IMR-90 (cell line): ENCODE measurements at regions not wholly inside any gene's neighbourhood (a gene's known extent, or its start where the extent isn't known, plus 50 kb on each side); places are given as distances from the start of the nearest gene placed in this dataset.

ENCODE experiments used
- ATAC-seq: fragments of 200-7000 bp; cut with Tn5 transposase; 2 replicates; pipeline ENCODE4 v1.9.1; 2020; ENCODE audit warnings: low read depth, mild to moderate bottlenecking, moderate library complexity
- BruUV-seq: library from RNA; stranded (reverse); fragments of 400-500 nt; replicated peaks from 2 replicates; lab custom pipeline; 2021; lab: Mats Ljungman, UMichigan
- CTCF ChIA-PET: fragments of 300-600 bp; formaldehyde crosslinking; extraction: SDS; loops from one replicate; lab custom pipeline; 2021; ENCODE audit warnings: antibody characterized with exemption; lab: Yijun Ruan, JAX
- POLR2A ChIA-PET: fragments of 300-600 bp; sonication (Branson Sonifier 250); formaldehyde crosslinking; loops from one replicate; lab custom pipeline; 2022; ENCODE audit warnings: antibody characterized with exemption; ENCODE audit not compliant: unreplicated experiment; lab: Charles Lee
- DNase-seq: peaks from one replicate; pipeline ENCODE4 v3.0.0; 2013
- H2AFZ ChIP-seq: replicated peaks from 2 replicates; pipeline ENCODE3; 2013; ENCODE audit warnings: low read length, mild to moderate bottlenecking; ENCODE audit not compliant: poor library complexity
- H2AK5ac ChIP-seq: 2 replicates; pipeline ENCODE4 v1.6.1; 2013; ENCODE audit warnings: low read depth, low read length, inconsistent platforms
- H2AK9ac ChIP-seq: replicated peaks from 2 replicates; pipeline ENCODE3; 2013; ENCODE audit warnings: mild to moderate bottlenecking, low read depth, low read length, moderate library complexity; ENCODE audit not compliant: poor library complexity
- H2BK120ac ChIP-seq: 2 replicates; pipeline ENCODE4 v1.6.1; 2013; ENCODE audit warnings: low read depth, low read length, inconsistent platforms
- H2BK15ac ChIP-seq: 3 replicates; pipeline ENCODE4 v1.6.1; 2013; ENCODE audit warnings: low read depth, low read length, inconsistent platforms
- H2BK20ac ChIP-seq: 2 replicates; pipeline ENCODE4 v1.6.1; 2013; ENCODE audit warnings: low read depth, mild to moderate bottlenecking, inconsistent platforms, low read length, moderate library complexity
- H2BK5ac ChIP-seq: 2 replicates; pipeline ENCODE4 v1.6.1; 2013; ENCODE audit warnings: mild to moderate bottlenecking, low read depth, low read length, inconsistent platforms; ENCODE audit not compliant: poor library complexity, severe bottlenecking
- H3K14ac ChIP-seq: replicated peaks from 2 replicates; pipeline ENCODE4 v1.6.1; 2013; ENCODE audit warnings: low read depth, low read length, inconsistent platforms
- H3K18ac ChIP-seq: 2 replicates; pipeline ENCODE4 v1.6.1; 2013; ENCODE audit warnings: low read depth, low read length, control low read depth
- H3K23ac ChIP-seq: 2 replicates; pipeline ENCODE4 v1.6.1; 2013; ENCODE audit warnings: low read depth, low read length, inconsistent platforms
- H3K27ac ChIP-seq: 2 replicates; pipeline ENCODE4 v1.5.1; 2013; ENCODE audit warnings: mild to moderate bottlenecking, control low read depth, low read length; ENCODE audit not compliant: insufficient read depth
- H3K27me3 ChIP-seq: 2 replicates; pipeline ENCODE4 v1.6.1; 2013; ENCODE audit warnings: low read length; ENCODE audit not compliant: control insufficient read depth, insufficient read depth
- H3K36me3 ChIP-seq: 2 replicates; pipeline ENCODE4 v1.6.1; 2013; ENCODE audit warnings: low read length, mixed read lengths; ENCODE audit not compliant: control insufficient read depth, insufficient read depth
- H3K4ac ChIP-seq: 2 replicates; pipeline ENCODE4 v1.6.1; 2013; ENCODE audit warnings: low read depth, low read length, inconsistent platforms
- H3K4me1 ChIP-seq: 2 replicates; pipeline ENCODE4 v1.6.1; 2013; ENCODE audit warnings: low read length, mixed read lengths; ENCODE audit not compliant: control insufficient read depth, insufficient read depth
- H3K4me2 ChIP-seq: 2 replicates; pipeline ENCODE4 v1.6.1; 2013; ENCODE audit warnings: low read depth, mild to moderate bottlenecking, control low read depth, low read length, moderate library complexity
- H3K4me3 ChIP-seq: 2 replicates; pipeline ENCODE4 v1.5.1; 2013; ENCODE audit warnings: low read depth, mild to moderate bottlenecking, control low read depth, low read length, moderate library complexity; ENCODE audit not compliant: insufficient read depth
- H3K56ac ChIP-seq: 2 replicates; pipeline ENCODE4 v1.6.1; 2013; ENCODE audit warnings: low read length, inconsistent platforms; ENCODE audit not compliant: insufficient read depth; ENCODE audit errors: extremely low read depth
- H3K79me1 ChIP-seq, 2 experiments: 2 replicates each; pipeline ENCODE4 v1.6.1; 2013; ENCODE audit warnings: low read length in 2 of 2, inconsistent platforms in 1 of 2, low read depth in 1 of 2
- H3K9ac ChIP-seq: 2 replicates; pipeline ENCODE4 v1.6.1; 2013; ENCODE audit warnings: low read depth, low read length, control low read depth
- H3K9me1 ChIP-seq: 2 replicates; pipeline ENCODE4 v1.6.1; 2013; ENCODE audit warnings: low read length, inconsistent platforms; ENCODE audit not compliant: insufficient read depth
- H3K9me3 ChIP-seq: 2 replicates; pipeline ENCODE4 v1.6.1; 2013; ENCODE audit warnings: low read length; ENCODE audit not compliant: control insufficient read depth, insufficient read depth
- H4K20me1 ChIP-seq: 2 replicates; pipeline ENCODE4 v1.6.1; 2013; ENCODE audit warnings: low read length, inconsistent platforms; ENCODE audit not compliant: insufficient read depth
- H4K5ac ChIP-seq: 2 replicates; pipeline ENCODE4 v1.6.1; 2013; ENCODE audit warnings: mild to moderate bottlenecking, low read depth, low read length, control low read depth
- H4K8ac ChIP-seq, 2 experiments: 2 replicates each; pipeline ENCODE4 v1.6.1; 2013; ENCODE audit warnings: low read depth in 2 of 2, low read length in 2 of 2, control low read depth in 1 of 2, inconsistent platforms in 1 of 2
- H4K91ac ChIP-seq: 2 replicates; pipeline ENCODE4 v1.6.1; 2013; ENCODE audit warnings: low read depth, low read length, inconsistent platforms; ENCODE audit not compliant: insufficient read depth
- BHLHE40 ChIP-seq: fragments of 150-350 bp; IDR thresholded peaks from 2 replicates; pipeline ENCODE4 v1.6.1; 2016; ENCODE audit warnings: mild to moderate bottlenecking, low read depth, low read length
- MAZ ChIP-seq: IDR thresholded peaks from 2 replicates; pipeline ENCODE4 v1.6.1; 2012; ENCODE audit warnings: low read depth, mild to moderate bottlenecking, low read length, improper control_type of control experiment, moderate library complexity, borderline replicate concordance
- MXI1 ChIP-seq: IDR thresholded peaks from 2 replicates; pipeline ENCODE4 v1.6.1; 2012; ENCODE audit warnings: low read depth, mild to moderate bottlenecking, low read length, moderate library complexity, borderline replicate concordance
- SMC3 ChIP-seq: fragments of 150-350 bp; IDR thresholded peaks from 2 replicates; pipeline ENCODE4 v1.6.1; 2016; ENCODE audit warnings: low read depth, mild to moderate bottlenecking, antibody characterized with exemption, low read length, moderate library complexity
- WGBS, 2 experiments: methylation state at CpG; one replicate each; pipeline versions ENCODE4 v1.1.5 to v1.1.7; 2013; ENCODE audit warnings: missing lambda C conversion rate in 2 of 2; ENCODE audit not compliant: insufficient read length in 1 of 2; ENCODE audit errors: extremely low coverage in 2 of 2; 5-methylcytosine and 5-hydroxymethylcytosine counted together
- dilution Hi-C: fragments of 300-500 bp; cut with HindIII; formaldehyde crosslinking; loops from one replicate; pipeline ENCODE4 v1.14.3; 2018; ENCODE audit warnings: low sequenced_read_pairs; ENCODE audit not compliant: unreplicated experiment
- in situ Hi-C: fragments of 300-500 bp; cut with MboI; formaldehyde crosslinking; loops from 3 replicates; pipeline ENCODE4 v1.14.3; 2019; ENCODE audit warnings: low sequenced_read_pairs, inconsistent platforms, mixed read lengths
- intact Hi-C: fragments of 100-400 bp; cut with micrococcal nuclease; formaldehyde crosslinking; loops from 2 replicates; pipeline ENCODE4 v1.10.0; 2022

DNA sequence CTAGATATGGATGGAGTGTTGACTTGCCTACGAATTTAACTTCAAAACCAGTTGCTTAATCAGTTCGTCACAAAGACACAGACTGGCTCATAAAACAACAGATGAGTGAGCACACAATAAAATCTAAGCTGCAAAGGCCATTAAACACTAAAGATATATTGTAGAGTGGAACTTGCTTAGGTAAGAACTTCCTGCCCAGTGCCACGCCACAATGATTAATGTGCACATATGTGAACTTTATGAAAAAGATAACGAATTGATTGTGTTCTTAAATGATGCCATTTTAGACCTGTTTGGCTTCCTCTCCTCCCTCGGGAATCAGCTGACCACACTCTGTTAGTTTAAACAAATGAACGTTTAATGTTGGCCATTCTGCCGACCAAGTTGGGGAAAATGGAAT, 2031.3 kb upstream of the CELF4 start:
- WGBS, 2 experiments: no CpG with 5 or more reads among the region's 7 CpGs
- TF ChIP-seq BHLHE40 (no peak), MXI1 (no peak), MAZ (no peak), SMC3 (no peak)
- CTCF ChIA-PET: no interaction called here
- Histone ChIP-seq H3K27me3 (no peaks in the 10 kb centered on the region), H3K9ac (no peak overlapping the region), H3K18ac (peak overlapping the region; percentile 11; the same call in 1 of the 2 replicates), H2BK120ac (peak overlapping the region; percentile 59), H3K9me3 (no peaks in the 10 kb centered on the region), H3K23ac (no peak overlapping the region), H2BK15ac (peak overlapping the region; percentile 86; the same call in 1 of the 3 replicates), H3K4me2 (no peak overlapping the region), H3K9me1 (no peaks in the 10 kb centered on the region), H2AK9ac (no peak overlapping the region), H4K91ac (peak overlapping the region; percentile 56; the same call in 1 of the 2 replicates), H2AFZ (no peak overlapping the region), H3K36me3 (no peaks in the 10 kb centered on the region), H3K14ac (no peak overlapping the region), H3K79me1 (no peaks in the 10 kb centered on the region), H2BK20ac (peak overlapping the region; percentile 72; the same call in 1 of the 2 replicates), H3K4ac (peak overlapping the region; percentile 1; the same call in 1 of the 2 replicates), H4K20me1 (no peaks in the 10 kb centered on the region), H3K4me1 (no peaks in the 10 kb centered on the region), H3K4me3 (no peak overlapping the region), H3K56ac (no peak overlapping the region), H3K27ac (peak overlapping the region; percentile 25; the same call in 1 of the 2 replicates), H2BK5ac (peak overlapping the region; percentile 71), H4K5ac (no peak overlapping the region), H4K8ac (peak overlapping the region; percentile 8 to 73; a peak in 3 of 4 replicates), H2AK5ac (peak overlapping the region; percentile 14; the same call in 1 of the 2 replicates)
- DNase-seq (no peak), ATAC-seq (no peak)
- in situ Hi-C loops: no loop called here
- no TSS peak for BruUV-seq
- intact Hi-C loops: no loop called here
- POLR2A ChIA-PET: no interaction called here
- dilution Hi-C loops: no loop called here
